ENCODE measurements at regions not wholly inside any gene's neighbourhood (a gene's known extent, or its start where the extent isn't known, plus 50 kb on each side); places are given as distances from the start of the nearest gene placed in this dataset.

DNA sequence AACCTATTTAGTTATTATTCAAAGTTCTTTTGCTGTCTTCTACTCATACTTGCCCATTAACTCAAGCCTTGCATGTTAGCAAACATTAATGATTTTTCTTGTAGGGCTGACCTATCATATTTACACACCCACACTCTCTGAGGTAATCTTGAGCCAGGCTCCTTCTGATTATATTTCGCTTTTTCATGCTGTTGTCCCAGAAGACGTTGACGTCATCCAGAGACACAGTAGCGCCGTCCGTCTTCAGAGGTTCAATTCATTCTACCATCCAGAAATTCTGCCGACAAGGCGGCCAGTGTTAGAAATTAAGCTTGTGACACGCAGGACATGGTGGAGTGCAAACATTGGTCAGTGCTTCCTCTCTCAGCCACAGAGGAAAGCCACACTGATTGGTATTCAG lies 584.7 kb downstream of the BMP2 start:
- TF ChIP-seq, protein P1, sequence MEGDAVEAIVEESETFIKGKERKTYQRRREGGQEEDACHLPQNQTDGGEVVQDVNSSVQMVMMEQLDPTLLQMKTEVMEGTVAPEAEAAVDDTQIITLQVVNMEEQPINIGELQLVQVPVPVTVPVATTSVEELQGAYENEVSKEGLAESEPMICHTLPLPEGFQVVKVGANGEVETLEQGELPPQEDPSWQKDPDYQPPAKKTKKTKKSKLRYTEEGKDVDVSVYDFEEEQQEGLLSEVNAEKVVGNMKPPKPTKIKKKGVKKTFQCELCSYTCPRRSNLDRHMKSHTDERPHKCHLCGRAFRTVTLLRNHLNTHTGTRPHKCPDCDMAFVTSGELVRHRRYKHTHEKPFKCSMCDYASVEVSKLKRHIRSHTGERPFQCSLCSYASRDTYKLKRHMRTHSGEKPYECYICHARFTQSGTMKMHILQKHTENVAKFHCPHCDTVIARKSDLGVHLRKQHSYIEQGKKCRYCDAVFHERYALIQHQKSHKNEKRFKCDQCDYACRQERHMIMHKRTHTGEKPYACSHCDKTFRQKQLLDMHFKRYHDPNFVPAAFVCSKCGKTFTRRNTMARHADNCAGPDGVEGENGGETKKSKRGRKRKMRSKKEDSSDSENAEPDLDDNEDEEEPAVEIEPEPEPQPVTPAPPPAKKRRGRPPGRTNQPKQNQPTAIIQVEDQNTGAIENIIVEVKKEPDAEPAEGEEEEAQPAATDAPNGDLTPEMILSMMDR (IDR thresholded peaks at IDR 0.05; ENCODE audit: partially characterized antibody, unreplicated experiment): no peak
- Mint-ChIP-seq H3K27ac (ENCODE audit: unreplicated experiment) (no peak overlapping the region), H3K4me3 (ENCODE audit: unreplicated experiment) (no peak overlapping the region), H3K4me1 (ENCODE audit: low read depth, unreplicated experiment) (no peaks in the 10 kb centered on the region), H3K9me3 (ENCODE audit: unreplicated experiment) (peaks cover 1% of the 10 kb centered on the region), H3K36me3 (ENCODE audit: unreplicated experiment) (no peaks in the 10 kb centered on the region), H3K27me3 (ENCODE audit: unreplicated experiment) (no peaks in the 10 kb centered on the region)
- DNase-seq: no peak

DNA sequence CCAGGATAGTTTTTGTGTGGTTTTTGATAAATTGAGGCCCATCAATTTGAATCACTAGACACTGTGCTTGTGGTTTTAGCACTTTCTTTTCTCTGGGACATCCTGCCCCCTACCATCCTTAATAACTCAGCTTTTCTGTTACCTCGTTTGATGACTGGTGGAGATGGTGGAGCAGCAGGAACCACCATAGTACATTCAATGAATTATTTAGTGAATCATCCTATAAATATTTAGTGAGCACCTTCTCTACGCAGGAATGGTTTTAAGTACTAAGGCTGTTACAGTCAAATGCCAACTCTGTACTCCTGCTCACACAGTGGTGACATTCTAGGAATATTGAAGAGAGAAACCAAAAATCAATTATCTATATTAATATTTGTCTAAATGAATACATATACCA lies 585.2 kb downstream of the HAO1 start:
- Mint-ChIP-seq H3K9me3 (ENCODE audit: unreplicated experiment) (peaks cover 1% of the 10 kb centered on the region), H3K36me3 (ENCODE audit: unreplicated experiment) (no peaks in the 10 kb centered on the region), H3K4me1 (ENCODE audit: low read depth, unreplicated experiment) (peaks cover 2% of the 10 kb centered on the region), H3K4me3 (ENCODE audit: unreplicated experiment) (no peak overlapping the region), H3K27me3 (ENCODE audit: unreplicated experiment) (no peaks in the 10 kb centered on the region), H3K27ac (ENCODE audit: unreplicated experiment) (no peak overlapping the region)
- TF ChIP-seq, protein P1 (IDR thresholded peaks at IDR 0.05; ENCODE audit: partially characterized antibody, unreplicated experiment): no peak
- DNase-seq: no peak

DNA sequence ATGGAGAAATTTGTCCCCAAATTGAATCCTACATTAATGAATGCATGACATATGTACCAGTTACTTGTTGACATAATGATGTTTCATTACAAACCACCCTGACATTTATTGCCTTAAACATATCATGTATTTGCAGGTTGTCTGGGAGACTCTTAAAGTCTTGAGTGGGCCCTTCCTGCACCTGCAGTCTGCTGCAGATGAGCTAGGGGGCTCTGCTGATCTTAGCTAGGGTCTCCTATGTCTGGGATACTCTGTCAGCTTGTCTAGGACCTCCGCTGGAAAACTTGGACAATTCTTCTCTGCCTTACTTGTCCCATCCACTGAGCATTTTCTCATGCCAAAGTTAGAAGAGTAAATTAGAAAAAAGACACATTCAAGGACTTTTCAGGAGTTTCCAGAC lies 581.6 kb downstream of the HAO1 start:
- no peaks in the 10 kb centered on the region for H3K27me3 Mint-ChIP-seq (ENCODE audit: unreplicated experiment)
- H3K4me3 Mint-ChIP-seq (ENCODE audit: unreplicated experiment): no peak overlapping the region
- TF ChIP-seq, protein P1 (IDR thresholded peaks at IDR 0.05; ENCODE audit: partially characterized antibody, unreplicated experiment): no peak
- DNase-seq: no peak
- H3K9me3 Mint-ChIP-seq (ENCODE audit: unreplicated experiment): peaks cover 1% of the 10 kb centered on the region
- no peak overlapping the region for H3K27ac Mint-ChIP-seq (ENCODE audit: unreplicated experiment)
- H3K36me3 Mint-ChIP-seq (ENCODE audit: unreplicated experiment): no peaks in the 10 kb centered on the region
- H3K4me1 Mint-ChIP-seq (ENCODE audit: low read depth, unreplicated experiment): peaks cover 2% of the 10 kb centered on the region

DNA sequence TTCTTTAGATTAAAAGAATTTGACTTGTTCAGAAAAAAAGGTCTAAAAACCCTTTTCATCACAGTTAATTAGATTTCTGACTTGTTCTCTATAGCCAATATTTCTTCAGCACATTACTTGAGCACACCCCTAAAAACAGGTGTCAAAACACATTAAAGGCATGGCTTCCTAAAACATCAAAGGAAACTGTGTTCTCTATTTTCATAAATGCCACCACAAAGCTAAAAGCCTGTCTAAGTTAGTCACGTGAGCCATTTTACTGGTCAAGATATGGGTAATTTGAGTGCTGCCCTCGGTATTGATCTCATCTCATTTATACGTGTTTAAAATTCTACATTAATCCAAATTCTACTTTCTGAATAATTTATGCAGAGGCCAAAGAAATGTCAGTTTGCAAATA lies 580.5 kb downstream of the HAO1 start:
- TF ChIP-seq, protein P1 (IDR thresholded peaks at IDR 0.05; ENCODE audit: partially characterized antibody, unreplicated experiment): no peak
- H3K4me3 Mint-ChIP-seq (ENCODE audit: unreplicated experiment): no peak overlapping the region
- no peaks in the 10 kb centered on the region for H3K27me3 Mint-ChIP-seq (ENCODE audit: unreplicated experiment)
- no peak for DNase-seq
- no peak overlapping the region for H3K27ac Mint-ChIP-seq (ENCODE audit: unreplicated experiment)
- peaks cover 2% of the 10 kb centered on the region for H3K4me1 Mint-ChIP-seq (ENCODE audit: low read depth, unreplicated experiment)
- H3K36me3 Mint-ChIP-seq (ENCODE audit: unreplicated experiment): no peaks in the 10 kb centered on the region
- peaks cover 1% of the 10 kb centered on the region for H3K9me3 Mint-ChIP-seq (ENCODE audit: unreplicated experiment)

DNA sequence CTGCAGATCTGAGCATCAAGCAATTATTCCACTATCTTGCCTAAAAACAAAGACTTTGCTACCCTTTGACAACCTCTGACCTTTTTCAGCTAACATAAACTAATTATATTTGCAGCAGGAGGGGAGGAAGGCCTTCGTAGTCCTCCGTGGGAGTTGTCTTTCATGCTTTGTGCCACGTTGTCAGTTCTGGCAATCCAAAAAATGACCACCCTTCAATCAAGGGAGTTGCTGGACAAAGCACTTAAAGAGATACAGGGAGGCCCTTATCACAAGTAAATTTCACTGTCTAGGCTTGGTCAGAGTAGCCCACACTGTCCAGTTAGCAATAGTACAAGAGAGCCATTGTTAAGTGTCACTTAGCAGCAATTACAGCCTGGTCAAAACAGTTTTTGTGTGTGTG lies 578.9 kb downstream of the HAO1 start:
- Mint-ChIP-seq H3K27ac (ENCODE audit: unreplicated experiment) (no peak overlapping the region), H3K4me1 (ENCODE audit: low read depth, unreplicated experiment) (peaks cover 2% of the 10 kb centered on the region), H3K4me3 (ENCODE audit: unreplicated experiment) (no peak overlapping the region), H3K27me3 (ENCODE audit: unreplicated experiment) (no peaks in the 10 kb centered on the region), H3K9me3 (ENCODE audit: unreplicated experiment) (no peaks in the 10 kb centered on the region), H3K36me3 (ENCODE audit: unreplicated experiment) (no peaks in the 10 kb centered on the region)
- no peak for DNase-seq
- TF ChIP-seq, protein P1 (IDR thresholded peaks at IDR 0.05; ENCODE audit: partially characterized antibody, unreplicated experiment): no peak
